ENCODE measurements at regions not wholly inside any gene's neighbourhood (a gene's known extent, or its start where the extent isn't known, plus 50 kb on each side); places are given as distances from the start of the nearest gene placed in this dataset.

DNA sequence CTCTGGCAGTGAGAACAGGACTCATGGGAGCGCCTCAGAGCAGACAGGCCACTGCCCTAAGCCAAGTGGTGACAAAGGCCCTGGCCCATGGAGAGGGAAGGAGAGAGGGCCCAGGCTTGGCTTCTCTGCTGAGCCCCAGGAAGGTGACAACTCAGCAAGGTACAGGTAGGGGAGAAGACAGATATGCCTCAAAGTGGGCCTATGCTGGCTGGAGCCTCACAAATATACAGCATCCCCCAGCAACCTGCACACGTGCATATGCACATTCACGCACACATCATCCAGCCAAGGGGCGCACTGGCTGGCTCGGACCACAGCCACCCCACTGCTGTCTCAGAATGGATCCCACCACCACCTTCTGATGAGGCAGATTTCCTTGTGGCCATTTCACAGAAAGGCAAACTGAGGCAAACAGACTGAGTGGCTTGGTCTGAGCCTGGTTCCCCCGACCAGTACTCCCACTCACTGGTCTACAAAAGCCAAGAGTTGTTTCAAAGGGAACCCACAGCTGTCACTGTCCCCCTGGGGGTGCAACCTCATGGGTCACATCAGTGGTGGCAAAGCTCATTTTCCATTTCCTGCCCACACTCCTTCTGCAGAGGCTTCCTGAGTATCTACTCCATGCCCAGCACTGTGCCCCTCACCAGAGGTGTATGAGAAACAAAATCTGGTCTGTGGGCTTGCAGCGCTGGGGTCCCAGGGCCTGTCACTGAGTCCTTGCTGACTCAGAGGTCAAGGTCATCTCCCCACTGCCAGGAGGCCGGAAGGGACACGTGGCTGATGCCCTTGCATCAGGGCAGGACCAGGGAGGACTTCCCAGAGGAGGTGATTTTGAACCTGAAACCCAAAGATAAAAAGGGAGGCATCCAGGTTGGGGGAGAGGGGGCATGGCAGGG is 67.3 kb upstream of the PRR5 start:
- H3K27me3 ChIP-seq (ENCODE audit: control insufficient read depth in 1 of 2, insufficient read depth in 2 of 2, low read length in 1 of 2): no peaks in the 10 kb centered on the region
- H3K4me1 ChIP-seq (ENCODE audit: control insufficient read depth in 1 of 2, insufficient read depth in 2 of 2, low read length in 2 of 2): no peaks in the 10 kb centered on the region
- H3K9me3 ChIP-seq (ENCODE audit: control insufficient read depth, low read length): no peaks in the 10 kb centered on the region
- H3K4me3 ChIP-seq (ENCODE audit: low read length in 2 of 2): no peak overlapping the region
- DNase-seq (no peak), ATAC-seq (ENCODE audit: low FRiP score) (no peak)
- 72 to 74% methylated on average over 9 of the region's 9 CpGs for WGBS, 2 donors
- intact Hi-C loops (cut with DNase I): no loop called here
- no peak overlapping the region for H3K27ac ChIP-seq (ENCODE audit: low read depth in 1 of 2, low read length in 2 of 2)
- H3K36me3 ChIP-seq (ENCODE audit: control insufficient read depth in 1 of 2, insufficient read depth in 2 of 2, low read length in 1 of 2): no peaks in the 10 kb centered on the region

DNA sequence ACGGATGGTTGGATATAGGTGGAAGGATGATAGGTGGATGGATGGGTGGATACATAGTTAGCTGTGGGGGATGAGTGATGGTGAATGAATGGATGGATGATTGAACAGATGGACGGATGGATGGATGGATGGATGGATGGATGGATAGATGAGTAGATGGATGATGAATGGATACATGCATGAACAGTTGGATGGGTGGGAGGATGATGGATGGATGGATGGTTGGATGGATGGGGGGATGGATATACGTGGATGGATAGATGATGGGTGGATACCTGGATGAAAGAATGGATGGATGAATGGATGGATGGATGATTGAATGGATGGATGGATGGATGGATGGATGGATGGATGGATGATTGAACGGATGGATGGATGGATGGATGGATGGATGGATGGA is 68.4 kb upstream of the PRR5 start:
- 83 to 85% methylated on average over 4 of the region's 4 CpGs for WGBS, 2 donors
- no peaks in the 10 kb centered on the region for H3K4me1 ChIP-seq (ENCODE audit: control insufficient read depth in 1 of 2, insufficient read depth in 2 of 2, low read length in 2 of 2)
- H3K9me3 ChIP-seq (ENCODE audit: control insufficient read depth, low read length): no peaks in the 10 kb centered on the region
- no peaks in the 10 kb centered on the region for H3K36me3 ChIP-seq (ENCODE audit: control insufficient read depth in 1 of 2, insufficient read depth in 2 of 2, low read length in 1 of 2)
- DNase-seq (no peak), ATAC-seq (ENCODE audit: low FRiP score) (no peak)
- H3K27ac ChIP-seq (ENCODE audit: low read depth in 1 of 2, low read length in 2 of 2): no peak overlapping the region
- H3K27me3 ChIP-seq (ENCODE audit: control insufficient read depth in 1 of 2, insufficient read depth in 2 of 2, low read length in 1 of 2): no peaks in the 10 kb centered on the region
- intact Hi-C loops (cut with DNase I): no loop called here
- H3K4me3 ChIP-seq (ENCODE audit: low read length in 2 of 2): no peak overlapping the region

DNA sequence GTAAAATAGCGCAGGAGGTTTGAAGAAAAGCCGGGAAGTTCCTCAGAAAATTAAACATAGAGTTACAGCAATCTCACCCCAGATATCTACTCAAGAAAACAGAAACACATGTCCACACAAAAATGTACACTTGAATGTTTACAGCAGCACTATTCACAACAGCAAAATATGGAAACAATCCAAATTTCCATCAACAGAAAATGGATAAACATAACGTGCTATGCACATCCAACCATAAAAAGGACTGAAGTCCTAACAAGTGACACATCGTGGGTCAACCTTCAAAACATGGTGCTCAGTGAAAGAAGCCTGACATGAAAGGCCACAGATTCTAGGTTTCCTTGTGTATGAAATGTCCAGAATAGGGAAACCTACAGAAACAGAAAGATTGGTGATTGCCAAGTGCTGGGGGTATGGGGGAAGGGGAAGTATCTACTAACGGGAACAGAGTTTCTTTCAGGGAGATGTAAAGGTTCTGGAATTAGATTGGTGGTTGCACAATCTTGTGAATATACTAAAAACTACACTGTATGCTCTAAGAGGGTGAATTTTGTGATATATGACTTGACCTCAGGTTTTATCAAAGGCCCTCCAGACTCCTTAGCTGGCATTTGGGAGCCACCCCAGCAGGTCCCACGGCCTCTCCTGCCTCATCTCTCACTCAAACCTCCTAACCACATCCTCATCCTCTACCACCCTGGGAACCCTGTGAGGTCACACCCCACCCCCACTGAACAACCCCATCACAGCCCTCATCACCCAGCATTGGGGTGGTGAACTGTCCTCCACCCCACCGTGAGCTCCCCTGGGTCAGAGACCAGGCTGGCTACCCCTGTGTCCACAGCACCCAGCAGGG is 69.2 kb upstream of the PRR5 start:
- H3K9me3 ChIP-seq (ENCODE audit: control insufficient read depth, low read length): no peaks in the 10 kb centered on the region
- H3K36me3 ChIP-seq (ENCODE audit: control insufficient read depth in 1 of 2, insufficient read depth in 2 of 2, low read length in 1 of 2): no peaks in the 10 kb centered on the region
- no peak for ATAC-seq (ENCODE audit: low FRiP score)
- no peaks in the 10 kb centered on the region for H3K4me1 ChIP-seq (ENCODE audit: control insufficient read depth in 1 of 2, insufficient read depth in 2 of 2, low read length in 2 of 2)
- DNase-seq: no peak
- no peak overlapping the region for H3K4me3 ChIP-seq (ENCODE audit: low read length in 2 of 2)
- no peak overlapping the region for H3K27ac ChIP-seq (ENCODE audit: low read depth in 1 of 2, low read length in 2 of 2)
- intact Hi-C loops (cut with DNase I): no loop called here
- no peaks in the 10 kb centered on the region for H3K27me3 ChIP-seq (ENCODE audit: control insufficient read depth in 1 of 2, insufficient read depth in 2 of 2, low read length in 1 of 2)
- WGBS, 2 donors: 61 to 73% methylated on average over 7 of the region's 7 CpGs

DNA sequence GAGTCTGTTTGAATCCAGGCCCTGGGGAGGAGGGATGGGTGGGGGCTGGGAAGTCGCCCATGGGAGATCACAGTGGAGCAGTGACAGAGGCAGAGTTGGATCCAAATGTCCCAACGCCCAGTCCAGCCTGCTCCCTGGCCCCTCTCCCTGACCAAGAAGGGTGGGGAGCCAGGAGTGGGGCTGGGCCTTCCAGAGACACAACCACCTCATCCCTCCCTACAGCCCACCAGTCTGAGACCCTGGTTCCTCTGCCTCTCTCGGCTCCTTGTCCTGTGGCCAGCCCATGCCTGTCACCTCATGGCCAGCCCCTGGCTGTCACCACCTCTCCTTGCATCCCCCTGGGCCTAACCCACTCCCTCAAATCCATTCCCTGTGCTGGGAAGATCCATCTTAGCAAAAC is 71.2 kb upstream of the PRR5 start:
- ATAC-seq (ENCODE audit: low FRiP score): no peak

DNA sequence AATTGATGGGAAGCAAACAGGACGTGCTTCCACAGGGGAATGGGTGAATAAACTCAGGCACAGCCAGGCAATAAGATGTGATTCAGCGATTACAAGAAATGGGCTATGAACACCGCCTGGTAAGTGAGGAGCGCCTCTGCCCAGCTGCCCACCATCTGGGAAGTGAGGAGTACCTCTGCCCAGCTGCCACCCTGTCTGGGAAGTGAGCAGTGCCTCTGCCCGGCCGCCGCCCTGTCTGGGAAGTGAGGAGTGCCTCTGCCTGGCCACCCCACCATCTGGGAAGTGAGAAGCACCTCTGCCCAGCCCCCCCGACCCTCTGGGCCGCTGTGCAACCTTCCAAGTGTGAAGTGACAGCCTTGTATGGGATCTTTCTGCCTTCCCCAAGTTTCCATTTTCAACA is 73.2 kb upstream of the PRR5 start:
- Histone ChIP-seq H3K4me1 (ENCODE audit: control insufficient read depth in 1 of 2, insufficient read depth in 2 of 2, low read length in 2 of 2) (no peaks in the 10 kb centered on the region), H3K4me3 (ENCODE audit: low read length in 2 of 2) (no peak overlapping the region), H3K27me3 (ENCODE audit: control insufficient read depth in 1 of 2, insufficient read depth in 2 of 2, low read length in 1 of 2) (no peaks in the 10 kb centered on the region), H3K9me3 (ENCODE audit: control insufficient read depth, low read length) (no peaks in the 10 kb centered on the region), H3K27ac (ENCODE audit: low read depth in 1 of 2, low read length in 2 of 2) (no peak overlapping the region), H3K36me3 (ENCODE audit: control insufficient read depth in 1 of 2, insufficient read depth in 2 of 2, low read length in 1 of 2) (no peaks in the 10 kb centered on the region)
- peak in 1 of 2 donors; percentile 64 for DNase-seq
- no peak for ATAC-seq (ENCODE audit: low FRiP score)
- 75 to 76% methylated on average over 9 of the region's 9 CpGs for WGBS, 2 donors
- intact Hi-C loops (cut with DNase I): loop anchor here in 1 of 2 donors (5.0 kb wide), 1 partner anchor 1242 kb away; no protein-coding TSS in a partner anchor

More for the DNA sequence above, 71.2 kb upstream of the PRR5 start:
- DNase-seq: no peak
- Histone ChIP-seq H3K27ac (ENCODE audit: low read depth in 1 of 2, low read length in 2 of 2) (no peak overlapping the region), H3K27me3 (ENCODE audit: control insufficient read depth in 1 of 2, insufficient read depth in 2 of 2, low read length in 1 of 2) (no peaks in the 10 kb centered on the region), H3K4me3 (ENCODE audit: low read length in 2 of 2) (no peak overlapping the region), H3K9me3 (ENCODE audit: control insufficient read depth, low read length) (no peaks in the 10 kb centered on the region), H3K4me1 (ENCODE audit: control insufficient read depth in 1 of 2, insufficient read depth in 2 of 2, low read length in 2 of 2) (no peaks in the 10 kb centered on the region), H3K36me3 (ENCODE audit: control insufficient read depth in 1 of 2, insufficient read depth in 2 of 2, low read length in 1 of 2) (no peaks in the 10 kb centered on the region)
- intact Hi-C loops (cut with DNase I): no loop called here
- WGBS, 2 donors: 69 to 72% methylated on average over 3 of the region's 3 CpGs

DNA sequence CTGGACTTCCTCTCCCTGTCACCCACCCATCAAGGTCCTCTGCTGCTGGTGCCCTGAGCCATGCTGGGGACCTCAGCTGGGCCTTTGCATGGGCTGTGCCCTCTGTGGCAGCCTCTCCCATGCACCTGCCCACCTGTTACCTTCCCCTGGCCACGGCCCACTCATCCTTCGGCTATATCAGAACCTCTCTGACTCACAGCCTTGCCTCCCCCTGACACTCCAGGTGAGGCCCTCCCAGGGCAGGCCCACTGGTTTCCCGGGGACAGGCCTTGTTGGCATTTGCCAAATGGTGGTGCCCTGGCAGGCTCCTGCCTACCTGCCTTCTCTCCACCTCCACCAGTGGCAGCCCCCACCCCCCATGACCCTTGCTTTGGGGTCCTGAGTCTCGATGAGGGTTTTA is 73.7 kb upstream of the PRR5 start:
- peak in 1 of 2 donors; percentile 63 for DNase-seq
- no peaks in the 10 kb centered on the region for H3K27me3 ChIP-seq (ENCODE audit: control insufficient read depth in 1 of 2, insufficient read depth in 2 of 2, low read length in 1 of 2)
- intact Hi-C loops (cut with DNase I): loop anchor here in 1 of 2 donors (5.0 kb wide), 1 partner anchor 1241 kb away; no protein-coding TSS in a partner anchor
- no peaks in the 10 kb centered on the region for H3K36me3 ChIP-seq (ENCODE audit: control insufficient read depth in 1 of 2, insufficient read depth in 2 of 2, low read length in 1 of 2)
- no peak for ATAC-seq (ENCODE audit: low FRiP score)
- no peak overlapping the region for H3K4me3 ChIP-seq (ENCODE audit: low read length in 2 of 2)
- H3K4me1 ChIP-seq (ENCODE audit: control insufficient read depth in 1 of 2, insufficient read depth in 2 of 2, low read length in 2 of 2): no peaks in the 10 kb centered on the region
- 68 to 73% methylated on average over 4 of the region's 4 CpGs for WGBS, 2 donors
- no peak overlapping the region for H3K27ac ChIP-seq (ENCODE audit: low read depth in 1 of 2, low read length in 2 of 2)
- no peaks in the 10 kb centered on the region for H3K9me3 ChIP-seq (ENCODE audit: control insufficient read depth, low read length)

DNA sequence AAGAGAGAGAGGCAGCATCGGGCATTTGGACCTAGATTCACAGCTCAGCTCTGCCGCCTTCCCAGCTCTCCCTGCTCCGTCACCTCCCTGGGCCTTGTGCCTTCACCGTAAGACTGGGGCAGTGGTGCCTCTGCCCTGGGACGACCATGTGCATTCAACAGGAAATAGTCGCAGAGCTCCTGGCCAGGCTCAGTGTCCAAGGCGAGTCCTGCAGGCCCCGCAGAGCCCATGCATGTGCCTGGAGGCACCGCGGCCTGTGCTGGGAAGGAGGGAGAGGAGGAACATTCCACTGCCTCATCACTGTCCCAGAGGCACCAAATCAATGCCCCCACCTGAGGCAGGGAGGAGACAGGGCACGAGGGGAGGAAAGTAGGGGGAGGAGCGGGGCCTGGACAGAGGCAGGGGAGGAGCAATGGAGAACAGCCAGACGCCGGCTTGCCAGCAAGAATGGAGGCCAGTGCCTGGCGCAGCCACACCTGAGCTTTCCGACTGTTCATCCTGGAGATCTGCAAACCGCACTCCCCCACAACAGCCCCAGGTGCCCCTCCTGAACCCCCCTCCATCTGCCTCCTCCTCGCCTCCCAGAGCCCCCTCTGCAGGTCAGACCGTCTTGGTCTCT is 74.4 kb upstream of the PRR5 start:
- intact Hi-C loops (cut with DNase I): loop anchor here (2.0 to 5.0 kb wide), 2 partner anchors 633 to 1240 kb away; no protein-coding TSS in a partner anchor
- ATAC-seq (ENCODE audit: low FRiP score) (no peak), DNase-seq (peak in 1 of 2 donors; percentile 34)
- Histone ChIP-seq H3K27me3 (ENCODE audit: control insufficient read depth in 1 of 2, insufficient read depth in 2 of 2, low read length in 1 of 2) (no peaks in the 10 kb centered on the region), H3K9me3 (ENCODE audit: control insufficient read depth, low read length) (no peaks in the 10 kb centered on the region), H3K27ac (ENCODE audit: low read depth in 1 of 2, low read length in 2 of 2) (no peak overlapping the region), H3K4me1 (ENCODE audit: control insufficient read depth in 1 of 2, insufficient read depth in 2 of 2, low read length in 2 of 2) (no peaks in the 10 kb centered on the region), H3K4me3 (ENCODE audit: low read length in 2 of 2) (no peak overlapping the region), H3K36me3 (ENCODE audit: control insufficient read depth in 1 of 2, insufficient read depth in 2 of 2, low read length in 1 of 2) (no peaks in the 10 kb centered on the region)
- 66% methylated on average over 19 of the region's 19 CpGs for WGBS, 2 donors

DNA sequence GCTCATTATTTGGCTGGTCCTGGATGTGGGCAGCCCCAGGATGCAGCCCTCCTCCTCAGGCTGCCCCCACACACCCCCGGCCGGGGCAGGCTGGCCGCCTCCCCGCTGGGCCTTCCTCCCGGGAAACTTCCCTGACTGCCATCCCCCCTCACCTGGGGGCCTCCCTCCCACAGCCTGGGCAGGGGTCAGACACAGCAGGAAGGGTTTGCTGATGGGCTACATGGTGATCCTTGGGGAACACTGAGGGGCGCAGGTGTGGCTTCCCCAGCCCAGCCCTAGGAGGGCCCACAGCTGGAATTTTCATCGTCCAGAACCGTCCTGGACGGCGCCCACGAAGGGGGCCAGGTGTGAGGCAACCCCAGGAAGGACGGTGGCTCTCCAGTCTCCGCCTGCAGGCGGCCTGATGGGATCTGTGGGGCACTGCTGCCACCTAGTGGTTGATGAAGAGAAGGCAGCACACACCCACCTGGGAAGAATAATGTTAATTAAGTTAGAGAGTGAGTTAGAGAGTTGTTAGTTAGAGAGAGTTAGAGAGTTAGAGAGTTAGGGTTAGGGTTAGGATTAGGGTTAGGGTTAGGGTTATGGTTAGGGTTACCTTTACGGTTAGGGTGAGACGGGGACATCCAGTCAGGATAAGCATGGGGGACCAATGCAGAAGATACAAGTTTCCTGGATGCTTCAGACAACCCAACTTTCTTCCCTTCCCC is 75.9 kb upstream of the PRR5 start:
- no peak overlapping the region for H3K4me3 ChIP-seq (ENCODE audit: low read length in 2 of 2)
- ATAC-seq (ENCODE audit: low FRiP score) (peak; percentile 79), DNase-seq (peak; percentile 78 to 88)
- 8% methylated on average over 16 of the region's 16 CpGs for WGBS, 2 donors
- intact Hi-C loops (cut with DNase I): loop anchor here (1.0 to 5.0 kb wide), 5 partner anchors 545 to 1239 kb away; no protein-coding TSS in a partner anchor
- no peaks in the 10 kb centered on the region for H3K27me3 ChIP-seq (ENCODE audit: control insufficient read depth in 1 of 2, insufficient read depth in 2 of 2, low read length in 1 of 2)
- H3K27ac ChIP-seq (ENCODE audit: low read depth in 1 of 2, low read length in 2 of 2): no peak overlapping the region
- no peaks in the 10 kb centered on the region for H3K36me3 ChIP-seq (ENCODE audit: control insufficient read depth in 1 of 2, insufficient read depth in 2 of 2, low read length in 1 of 2)
- no peaks in the 10 kb centered on the region for H3K9me3 ChIP-seq (ENCODE audit: control insufficient read depth, low read length)
- H3K4me1 ChIP-seq (ENCODE audit: control insufficient read depth in 1 of 2, insufficient read depth in 2 of 2, low read length in 2 of 2): no peaks in the 10 kb centered on the region

All from aorta (tissue), 5 donors.